GM19468 (cell line): ENCODE measurements at regions not wholly inside any gene's neighbourhood (a gene's known extent, or its start where the extent isn't known, plus 50 kb on each side); places are given as distances from the start of the nearest gene placed in this dataset.
"Not testable (repeated sequence)": the region's sequence is repeated elsewhere in the genome, so short reads cannot be mapped to it uniquely, and the experiment has no call there.

Experiments used
- ATAC-seq: cut with Tn5 transposase; IDR thresholded peaks from one replicate; pipeline ENCODE4 v1.9.1; 2021; ENCODE audit warnings: mild to moderate bottlenecking, moderate library complexity, moderate number of reproducible peaks; ENCODE audit not compliant: unreplicated experiment; ENCODE audit errors: extremely low read depth

GRCh38 chr14:22232486-22232885, 356.5 kb downstream of the DAD1 start:
- ATAC-seq: no peak

- no peak for ATAC-seq
Observed at GRCh38 chr14:22231018-22231417, 358.0 kb downstream of the DAD1 start.

DNA sequence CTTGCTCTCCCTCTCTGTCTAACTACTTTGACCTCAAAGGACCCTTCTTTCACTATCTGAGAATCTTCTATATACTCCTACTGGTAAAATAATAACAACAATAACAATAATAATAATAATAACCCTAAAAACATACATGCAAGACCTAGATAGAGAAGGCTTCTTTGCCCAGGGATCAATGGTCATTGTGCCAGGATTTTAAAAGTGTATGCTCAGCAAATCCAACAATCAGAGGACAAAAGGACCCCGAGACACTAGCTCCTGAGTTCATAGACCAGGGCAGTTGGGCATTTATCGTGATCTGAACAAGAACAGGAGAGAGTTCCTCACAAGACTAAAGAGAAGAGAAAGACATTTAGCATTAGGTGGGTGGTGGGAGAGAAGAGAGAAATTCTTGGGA, 358.5 kb downstream of the DAD1 start:
- ATAC-seq: no peak

DNA sequence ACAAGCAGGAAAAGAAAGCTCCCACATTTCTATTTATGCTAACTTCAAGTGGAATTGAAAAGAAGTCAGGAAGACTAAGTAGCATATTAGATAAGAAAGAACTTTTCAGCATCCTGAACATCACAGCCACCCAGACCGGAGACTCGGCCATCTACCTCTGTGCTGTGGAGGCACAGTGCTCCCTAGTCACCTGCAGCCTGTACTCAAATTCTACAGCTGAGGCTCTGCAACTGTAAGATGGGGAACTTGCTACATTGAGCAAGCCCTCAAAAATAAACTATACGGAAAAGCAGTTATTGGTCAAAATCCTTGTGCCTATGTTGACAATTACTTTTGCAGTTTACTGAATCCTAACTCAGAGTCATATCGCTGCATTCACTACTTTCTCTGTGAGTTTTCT, 361.9 kb downstream of the DAD1 start:
- ATAC-seq: no peak

GRCh38 chr14:22226381-22226780, 362.6 kb downstream of the DAD1 start:
- ATAC-seq: no peak

DNA sequence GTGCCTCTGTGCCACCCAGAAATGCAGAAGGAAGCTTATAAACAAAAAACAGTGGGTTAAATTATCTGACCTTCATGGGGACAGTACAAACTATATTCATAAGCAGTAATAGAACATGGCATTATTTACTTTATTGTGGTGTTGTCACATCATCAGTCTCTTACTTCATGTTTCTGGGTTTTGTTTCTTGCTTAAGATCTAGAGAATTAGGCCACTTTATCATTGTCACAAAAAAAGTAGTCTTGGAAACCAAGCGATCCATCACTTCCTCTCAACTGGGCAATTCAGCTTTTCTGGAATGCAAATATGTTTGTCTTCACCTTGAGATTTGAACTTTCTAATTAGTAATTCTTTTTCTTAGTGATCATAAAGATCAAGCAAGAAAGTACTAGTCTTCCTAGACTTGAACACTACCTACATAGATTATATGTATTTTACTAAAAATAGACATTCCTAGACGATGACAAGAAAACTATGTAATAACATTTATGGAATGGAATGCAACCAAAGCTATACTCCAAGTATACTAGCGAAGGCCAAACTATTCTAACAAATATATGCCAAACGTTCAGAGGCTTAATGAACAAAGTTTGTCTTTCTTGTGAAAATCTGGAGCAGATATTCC, 363.4 kb downstream of the DAD1 start:
- ATAC-seq: no peak

GRCh38 chr14:22221508-22221907, 367.5 kb downstream of the DAD1 start:
- ATAC-seq: no peak

- no peak for ATAC-seq
Observed at GRCh38 chr14:22220427-22220826, 368.6 kb downstream of the DAD1 start.

DNA sequence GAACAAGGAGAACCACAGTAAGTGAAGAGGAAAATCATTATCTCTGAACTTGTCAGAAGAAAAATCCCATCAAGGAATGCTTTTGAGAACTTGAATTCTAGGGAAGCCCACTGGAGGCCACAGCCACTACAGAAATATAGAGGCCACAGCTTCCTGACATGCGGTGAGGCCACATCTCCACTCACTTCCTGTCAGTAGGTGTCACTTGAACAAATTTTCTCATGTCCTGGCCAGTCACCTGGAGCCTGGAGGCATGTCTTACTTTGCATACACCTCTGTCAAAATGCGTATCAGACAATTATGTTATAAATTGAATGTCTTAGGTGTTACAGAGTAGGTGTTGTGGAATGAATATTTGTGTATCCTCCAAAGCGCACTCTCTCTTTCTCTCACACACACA, 370.3 kb downstream of the DAD1 start:
- ATAC-seq: no peak

- no peak for ATAC-seq
Observed at GRCh38 chr14:22213120-22213519, 375.9 kb downstream of the DAD1 start.

DNA sequence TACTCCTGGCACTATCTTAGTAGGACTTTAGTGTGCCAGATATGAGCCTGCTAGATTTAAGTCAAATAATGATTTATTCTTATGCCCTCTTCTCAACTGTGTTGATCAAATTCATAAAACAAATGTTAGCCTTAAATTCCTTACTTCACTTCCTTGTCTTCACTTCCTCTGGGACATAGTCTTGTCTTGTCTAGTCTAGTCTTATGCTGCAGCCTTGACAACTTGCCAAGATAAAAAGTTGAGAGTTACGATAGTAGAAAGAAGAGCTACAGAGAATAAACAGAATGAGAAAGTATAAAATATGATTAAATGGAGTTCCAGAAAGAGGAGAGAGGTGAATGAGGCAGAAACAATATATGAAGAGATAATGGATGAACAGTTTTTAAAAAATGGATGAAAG, 378.1 kb downstream of the DAD1 start:
- no peak for ATAC-seq

DNA sequence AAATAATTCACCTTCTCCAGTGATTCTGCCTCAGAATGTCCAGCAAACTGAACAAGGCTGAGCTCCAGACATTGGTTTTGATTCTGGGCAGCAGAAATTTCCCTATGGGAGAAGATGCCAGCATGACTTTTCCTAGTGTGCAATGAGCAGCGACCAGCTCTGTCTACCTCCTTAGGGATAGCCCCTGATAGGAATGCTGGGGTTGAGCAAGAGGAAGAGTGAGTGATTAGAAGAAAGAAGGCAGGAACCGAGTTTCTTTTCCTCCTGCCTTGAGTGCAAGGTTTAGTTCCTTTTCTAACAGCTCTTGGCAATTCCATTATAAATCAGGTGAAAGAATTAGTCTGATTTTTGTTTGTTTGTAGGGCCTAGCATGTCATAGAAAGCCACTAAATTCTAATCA, 379.0 kb downstream of the DAD1 start:
- no peak for ATAC-seq

DNA sequence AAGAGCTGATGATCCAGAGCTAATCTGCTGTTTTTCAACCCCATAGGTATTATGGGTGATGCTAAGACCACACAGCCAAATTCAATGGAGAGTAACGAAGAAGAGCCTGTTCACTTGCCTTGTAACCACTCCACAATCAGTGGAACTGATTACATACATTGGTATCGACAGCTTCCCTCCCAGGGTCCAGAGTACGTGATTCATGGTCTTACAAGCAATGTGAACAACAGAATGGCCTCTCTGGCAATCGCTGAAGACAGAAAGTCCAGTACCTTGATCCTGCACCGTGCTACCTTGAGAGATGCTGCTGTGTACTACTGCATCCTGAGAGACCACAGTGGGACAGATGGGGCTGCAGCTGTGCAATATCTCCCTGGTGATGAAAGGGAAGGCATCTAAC, 386.0 kb downstream of the DAD1 start:
- ATAC-seq: no peak

DNA sequence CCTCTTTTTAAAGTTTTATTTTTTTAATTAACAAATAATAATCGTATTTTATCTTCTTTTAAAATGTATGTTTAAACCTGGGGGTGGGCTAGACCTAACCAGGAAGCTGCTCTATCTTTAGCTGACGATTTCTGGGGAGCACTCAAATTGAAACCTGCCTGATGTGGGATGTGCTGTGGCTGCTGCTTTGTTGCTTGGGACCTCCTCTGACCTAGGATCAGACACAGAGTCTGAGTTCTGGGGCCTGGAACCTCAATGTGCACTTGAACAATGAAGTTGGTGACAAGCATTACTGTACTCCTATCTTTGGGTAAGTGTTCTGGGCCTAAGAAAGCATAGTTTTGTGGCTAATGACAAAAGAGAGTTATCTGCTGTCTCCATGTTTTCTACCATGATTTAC, 386.7 kb downstream of the DAD1 start:
- no peak for ATAC-seq

- no peak for ATAC-seq
Observed at GRCh38 chr14:22200977-22201605, 387.9 kb downstream of the DAD1 start.

DNA sequence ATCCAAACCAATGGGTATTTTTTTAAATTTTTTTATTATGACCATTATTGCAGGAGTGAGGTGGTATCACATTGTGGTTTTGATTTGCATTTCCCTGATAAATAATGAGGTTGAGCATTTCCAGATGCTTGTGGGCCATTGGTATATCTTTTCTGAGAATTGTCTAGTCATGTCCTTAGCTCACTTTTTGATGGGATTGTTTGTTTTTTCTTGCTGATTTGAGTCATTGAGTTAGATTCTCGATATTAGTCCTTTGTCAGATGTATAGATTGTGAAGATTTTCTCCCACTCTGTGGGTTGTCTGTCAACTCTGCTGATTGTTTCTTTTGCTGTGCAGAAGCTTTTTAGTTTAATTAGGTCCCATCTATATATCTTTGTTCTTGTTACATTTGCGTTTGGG, 388.9 kb downstream of the DAD1 start:
- not testable (repeated sequence) for ATAC-seq

DNA sequence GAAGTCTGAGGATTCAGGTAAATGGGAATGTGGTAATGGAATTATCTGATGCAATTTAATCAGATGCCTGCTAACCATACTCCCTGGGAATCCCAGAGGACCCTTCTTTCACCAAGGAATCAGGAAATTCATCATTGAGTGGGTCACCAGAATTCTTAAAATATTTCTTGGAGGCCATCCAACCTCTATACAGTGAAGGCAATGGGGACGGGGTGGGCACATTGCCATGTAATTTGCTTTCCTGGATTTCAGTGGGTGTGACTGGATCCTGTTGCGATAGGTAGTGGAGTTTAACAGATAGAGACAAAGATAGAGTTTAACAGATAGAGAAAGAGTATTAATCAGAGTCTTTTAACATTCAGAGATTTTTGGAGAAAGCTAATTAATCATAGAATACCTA, 394.4 kb downstream of the DAD1 start:
- ATAC-seq: no peak

GRCh38 chr14:22190411-22191191, 398.4 kb downstream of the DAD1 start:
- ATAC-seq: no peak

DNA sequence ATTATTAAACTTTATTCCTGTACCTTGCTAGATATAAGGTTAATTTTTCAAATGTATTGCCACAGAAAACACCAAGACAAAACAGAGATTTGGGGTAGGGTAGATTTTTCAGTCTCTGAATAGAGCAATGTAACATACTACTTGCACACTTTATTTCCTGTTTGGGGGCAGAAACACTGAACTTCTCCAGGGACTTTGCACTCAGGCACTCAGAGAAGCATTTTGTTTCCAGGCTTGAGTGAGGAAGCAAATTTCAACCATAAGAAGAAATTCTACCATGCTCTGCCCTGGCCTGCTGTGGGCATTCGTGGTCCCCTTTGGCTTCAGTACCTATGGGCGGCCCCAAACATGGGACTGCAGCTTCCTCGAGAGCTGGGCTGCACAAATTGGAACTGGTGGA, 399.1 kb downstream of the DAD1 start:
- ATAC-seq: no peak

GRCh38 chr14:22188318-22188717, 400.7 kb downstream of the DAD1 start:
- no peak for ATAC-seq

DNA sequence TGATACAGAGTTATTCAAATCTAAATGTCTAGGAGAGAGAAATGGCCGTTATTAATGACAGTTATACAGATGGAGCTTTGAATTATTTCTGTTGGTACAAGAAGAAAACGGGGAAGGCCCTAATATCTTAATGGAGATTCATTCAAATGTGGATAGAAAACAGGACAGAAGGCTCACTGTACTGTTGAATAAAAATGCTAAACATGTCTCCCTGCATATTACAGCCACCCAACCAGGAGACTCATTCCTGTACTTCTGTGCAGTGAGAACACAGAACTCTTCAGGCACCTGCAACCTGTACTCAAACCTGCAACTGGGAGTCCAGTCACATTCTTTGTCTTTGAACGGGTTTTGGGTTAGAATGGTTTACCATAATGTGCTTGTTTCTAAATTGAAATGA, 403.2 kb downstream of the DAD1 start:
- no peak for ATAC-seq

- ATAC-seq: no peak
Observed at GRCh38 chr14:22185191-22185590, 403.8 kb downstream of the DAD1 start.
